A673 (cell line): ENCODE measurements at regions not wholly inside any gene's neighbourhood (a gene's known extent, or its start where the extent isn't known, plus 50 kb on each side); places are given as distances from the start of the nearest gene placed in this dataset.

ENCODE experiments used
- BruUV-seq: library from RNA; stranded (reverse); fragments of 400-500 nt; replicated peaks from 2 replicates; lab custom pipeline; 2021; lab: Mats Ljungman, UMichigan
- CTCF ChIA-PET: fragments of 300-600 bp; sonication (Branson Sonifier 250); formaldehyde crosslinking; loops from one replicate; lab custom pipeline; 2022; ENCODE audit warnings: antibody characterized with exemption; lab: Charles Lee
- POLR2A ChIA-PET: fragments of 300-600 bp; sonication (Branson Sonifier 250); formaldehyde crosslinking; loops from one replicate; lab custom pipeline; 2022; ENCODE audit warnings: antibody characterized with exemption; ENCODE audit not compliant: low non-redundant PET; lab: Charles Lee
- DNase-seq: peaks from one replicate; pipeline ENCODE4 v3.0.0-alpha.2; 2015; ENCODE audit warnings: low spot score
- H3K27ac ChIP-seq: fragments of 200-600 bp; sonication (generic); 2 replicates; pipeline ENCODE4 v1.5.1; 2016; ENCODE audit warnings: mixed run types, low read depth, mild to moderate bottlenecking, mixed read lengths, antibody characterized with exemption, low read length; ENCODE audit not compliant: poor library complexity, severe bottlenecking
- H3K27me3 ChIP-seq: fragments of 200-600 bp; sonication (generic); replicated peaks from 2 replicates; pipeline ENCODE4 v1.6.1; 2017; ENCODE audit warnings: mixed run types, low read depth, mild to moderate bottlenecking, mixed read lengths, antibody characterized with exemption, low read length; ENCODE audit not compliant: insufficient read depth, poor library complexity
- H3K36me3 ChIP-seq: fragments of 200-600 bp; sonication (generic); 2 replicates; pipeline ENCODE4 v1.6.1; 2016; ENCODE audit warnings: mixed run types, mild to moderate bottlenecking, mixed read lengths, antibody characterized with exemption, low read length; ENCODE audit not compliant: insufficient read depth, poor library complexity, severe bottlenecking
- H3K4me1 ChIP-seq: fragments of 200-600 bp; sonication (generic); 2 replicates; pipeline ENCODE4 v1.6.1; 2017; ENCODE audit warnings: mixed run types, mild to moderate bottlenecking, mixed read lengths, antibody characterized with exemption, low read length; ENCODE audit not compliant: insufficient read depth, poor library complexity, severe bottlenecking
- H3K4me3 ChIP-seq: fragments of 200-600 bp; sonication (generic); 2 replicates; pipeline ENCODE4 v1.5.1; 2016; ENCODE audit warnings: low read depth, mixed run types, mild to moderate bottlenecking, mixed read lengths, low read length; ENCODE audit not compliant: poor library complexity, severe bottlenecking
- H3K9me3 ChIP-seq: fragments of 200-600 bp; sonication (generic); 2 replicates; pipeline ENCODE4 v1.6.1; 2016; ENCODE audit warnings: mixed run types, low read depth, mild to moderate bottlenecking, mixed read lengths, antibody characterized with exemption, low read length; ENCODE audit not compliant: poor library complexity, severe bottlenecking
- EZH2 ChIP-seq: fragments of 200-600 bp; sonication (generic); IDR thresholded peaks from 2 replicates; pipeline ENCODE4 v1.6.1; 2017; ENCODE audit warnings: borderline replicate concordance, low read depth, mild to moderate bottlenecking, mixed read lengths, antibody characterized with exemption, low read length; ENCODE audit not compliant: poor library complexity, severe bottlenecking
- intact Hi-C: fragments of 100-400 bp; cut with micrococcal nuclease; formaldehyde crosslinking; loops from one replicate; pipeline ENCODE4 v1.10.0; 2022; ENCODE audit not compliant: unreplicated experiment
- TF ChIP-seq, protein P1 (sequence below): fragments of 300-800, 200-600 bp; sonication (generic); conservative IDR thresholded peaks from 2 replicates; pipeline ENCODE4 v1.5.1; 2017; ENCODE audit warnings: low read depth, mild to moderate bottlenecking, antibody characterized with exemption, low read length, moderate library complexity, mixed read lengths

DNA sequence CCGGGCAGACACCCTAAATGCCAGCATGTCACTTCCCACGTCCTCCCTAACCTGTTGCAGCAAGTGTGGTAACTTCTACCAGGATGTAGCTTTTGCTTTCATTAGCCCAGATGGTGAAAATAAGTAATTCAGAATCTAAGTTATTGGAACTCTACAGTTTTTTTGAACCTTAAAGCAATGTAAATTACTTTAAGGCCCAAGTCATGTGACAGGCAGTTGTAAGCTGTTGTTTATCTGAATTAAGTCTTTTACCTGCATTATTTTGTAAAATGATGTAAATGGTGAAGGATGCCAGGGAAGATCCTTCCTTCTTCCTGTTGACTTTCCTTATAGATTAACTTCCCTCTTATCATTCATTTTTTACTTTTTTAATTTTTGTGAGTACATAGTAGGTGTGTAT, 670.2 kb downstream of the SEMA5A start:
- Histone ChIP-seq H3K9me3 (peaks cover 26% of the 10 kb centered on the region), H3K27ac (no peak overlapping the region), H3K27me3 (no peaks in the 10 kb centered on the region), H3K4me3 (no peak overlapping the region), H3K4me1 (no peaks in the 10 kb centered on the region), H3K36me3 (no peaks in the 10 kb centered on the region)
- no peak for DNase-seq
- intact Hi-C loops, result no loop called here
- ChIA-PET POLR2A (no interaction called here), CTCF (no interaction called here)
- BruUV-seq, result no TSS peak
- TF ChIP-seq, protein P1, sequence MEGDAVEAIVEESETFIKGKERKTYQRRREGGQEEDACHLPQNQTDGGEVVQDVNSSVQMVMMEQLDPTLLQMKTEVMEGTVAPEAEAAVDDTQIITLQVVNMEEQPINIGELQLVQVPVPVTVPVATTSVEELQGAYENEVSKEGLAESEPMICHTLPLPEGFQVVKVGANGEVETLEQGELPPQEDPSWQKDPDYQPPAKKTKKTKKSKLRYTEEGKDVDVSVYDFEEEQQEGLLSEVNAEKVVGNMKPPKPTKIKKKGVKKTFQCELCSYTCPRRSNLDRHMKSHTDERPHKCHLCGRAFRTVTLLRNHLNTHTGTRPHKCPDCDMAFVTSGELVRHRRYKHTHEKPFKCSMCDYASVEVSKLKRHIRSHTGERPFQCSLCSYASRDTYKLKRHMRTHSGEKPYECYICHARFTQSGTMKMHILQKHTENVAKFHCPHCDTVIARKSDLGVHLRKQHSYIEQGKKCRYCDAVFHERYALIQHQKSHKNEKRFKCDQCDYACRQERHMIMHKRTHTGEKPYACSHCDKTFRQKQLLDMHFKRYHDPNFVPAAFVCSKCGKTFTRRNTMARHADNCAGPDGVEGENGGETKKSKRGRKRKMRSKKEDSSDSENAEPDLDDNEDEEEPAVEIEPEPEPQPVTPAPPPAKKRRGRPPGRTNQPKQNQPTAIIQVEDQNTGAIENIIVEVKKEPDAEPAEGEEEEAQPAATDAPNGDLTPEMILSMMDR, result no peak
- TF ChIP-seq EZH2, result no peak

DNA sequence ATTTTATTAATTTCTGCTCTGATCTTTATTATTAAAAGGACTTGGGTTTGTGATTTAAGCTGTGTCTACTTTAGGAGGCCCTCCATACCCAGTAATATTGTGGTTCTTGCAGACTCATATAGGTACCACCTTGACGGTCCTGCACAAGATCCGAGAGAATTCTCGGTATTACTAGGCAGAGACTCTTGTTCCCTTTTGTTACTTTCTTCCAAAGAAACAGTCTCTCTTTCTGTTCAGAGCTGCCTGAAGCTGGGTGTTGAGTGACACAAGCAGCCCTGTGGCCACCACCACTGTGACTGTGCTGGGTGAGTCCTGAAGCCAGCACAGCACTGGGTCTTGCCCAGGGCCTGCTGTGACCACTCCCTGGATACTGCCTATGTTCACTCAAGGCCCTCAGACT, 666.6 kb downstream of the SEMA5A start:
- H3K27ac ChIP-seq, result no peak overlapping the region
- no peaks in the 10 kb centered on the region for H3K27me3 ChIP-seq
- no TSS peak for BruUV-seq
- H3K36me3 ChIP-seq, result no peaks in the 10 kb centered on the region
- peaks cover 44% of the 10 kb centered on the region for H3K9me3 ChIP-seq
- intact Hi-C loops, result no loop called here
- no peaks in the 10 kb centered on the region for H3K4me1 ChIP-seq
- CTCF ChIA-PET, result no interaction called here
- POLR2A ChIA-PET, result no interaction called here
- no peak overlapping the region for H3K4me3 ChIP-seq
- no peak for DNase-seq
- TF ChIP-seq, protein P1, result no peak
- no peak for TF ChIP-seq EZH2

DNA sequence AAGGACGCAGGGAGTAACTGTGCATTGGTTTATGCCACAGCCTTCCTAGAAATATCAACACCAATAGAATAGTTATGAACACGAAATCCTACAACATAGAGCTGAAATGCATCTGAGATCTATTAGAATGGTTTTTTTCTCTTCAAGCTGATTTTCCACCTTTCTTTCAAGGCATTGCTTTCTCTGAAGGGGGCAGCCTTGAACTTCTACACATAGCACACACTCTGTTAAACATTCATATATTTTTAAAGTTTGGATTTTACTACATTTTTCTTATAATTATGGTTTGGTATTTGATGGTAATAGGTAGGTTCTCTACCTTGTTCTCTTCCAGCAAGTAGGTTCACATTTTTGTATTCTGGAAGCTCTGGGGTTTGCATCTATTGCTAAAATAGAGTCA, 661.8 kb downstream of the SEMA5A start:
- no peak for DNase-seq
- BruUV-seq, result no TSS peak
- CTCF ChIA-PET, result no interaction called here

More for the DNA sequence above, 661.8 kb downstream of the SEMA5A start:
- Histone ChIP-seq H3K27ac (no peak overlapping the region), H3K9me3 (peaks cover 43% of the 10 kb centered on the region), H3K4me3 (no peak overlapping the region), H3K4me1 (no peaks in the 10 kb centered on the region), H3K36me3 (no peaks in the 10 kb centered on the region), H3K27me3 (no peaks in the 10 kb centered on the region)
- intact Hi-C loops, result no loop called here
- POLR2A ChIA-PET, result no interaction called here
- no peak for TF ChIP-seq EZH2
- TF ChIP-seq, protein P1, result no peak
